ENCODE measurements at regions not wholly inside any gene's neighbourhood (a gene's known extent, or its start where the extent isn't known, plus 50 kb on each side); places are given as distances from the start of the nearest gene placed in this dataset.

GRCh38 chr2:216947055-216947454, 87.2 kb upstream of the TNP1 start:
- DNase-seq: no peak
- H3K27ac Mint-ChIP-seq: no peak overlapping the region
- peaks cover 5% of the 10 kb centered on the region for H3K36me3 Mint-ChIP-seq (ENCODE audit: low read depth)
- peaks cover 16% of the 10 kb centered on the region for H3K4me1 Mint-ChIP-seq
- no peaks in the 10 kb centered on the region for H3K9me3 Mint-ChIP-seq
- H3K4me3 Mint-ChIP-seq: no peak overlapping the region
- peaks cover 11% of the 10 kb centered on the region for H3K27me3 Mint-ChIP-seq (ENCODE audit: low read depth, poor library complexity)
- TF ChIP-seq, protein P1, sequence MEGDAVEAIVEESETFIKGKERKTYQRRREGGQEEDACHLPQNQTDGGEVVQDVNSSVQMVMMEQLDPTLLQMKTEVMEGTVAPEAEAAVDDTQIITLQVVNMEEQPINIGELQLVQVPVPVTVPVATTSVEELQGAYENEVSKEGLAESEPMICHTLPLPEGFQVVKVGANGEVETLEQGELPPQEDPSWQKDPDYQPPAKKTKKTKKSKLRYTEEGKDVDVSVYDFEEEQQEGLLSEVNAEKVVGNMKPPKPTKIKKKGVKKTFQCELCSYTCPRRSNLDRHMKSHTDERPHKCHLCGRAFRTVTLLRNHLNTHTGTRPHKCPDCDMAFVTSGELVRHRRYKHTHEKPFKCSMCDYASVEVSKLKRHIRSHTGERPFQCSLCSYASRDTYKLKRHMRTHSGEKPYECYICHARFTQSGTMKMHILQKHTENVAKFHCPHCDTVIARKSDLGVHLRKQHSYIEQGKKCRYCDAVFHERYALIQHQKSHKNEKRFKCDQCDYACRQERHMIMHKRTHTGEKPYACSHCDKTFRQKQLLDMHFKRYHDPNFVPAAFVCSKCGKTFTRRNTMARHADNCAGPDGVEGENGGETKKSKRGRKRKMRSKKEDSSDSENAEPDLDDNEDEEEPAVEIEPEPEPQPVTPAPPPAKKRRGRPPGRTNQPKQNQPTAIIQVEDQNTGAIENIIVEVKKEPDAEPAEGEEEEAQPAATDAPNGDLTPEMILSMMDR (IDR thresholded peaks at IDR 0.05): no peak

DNA sequence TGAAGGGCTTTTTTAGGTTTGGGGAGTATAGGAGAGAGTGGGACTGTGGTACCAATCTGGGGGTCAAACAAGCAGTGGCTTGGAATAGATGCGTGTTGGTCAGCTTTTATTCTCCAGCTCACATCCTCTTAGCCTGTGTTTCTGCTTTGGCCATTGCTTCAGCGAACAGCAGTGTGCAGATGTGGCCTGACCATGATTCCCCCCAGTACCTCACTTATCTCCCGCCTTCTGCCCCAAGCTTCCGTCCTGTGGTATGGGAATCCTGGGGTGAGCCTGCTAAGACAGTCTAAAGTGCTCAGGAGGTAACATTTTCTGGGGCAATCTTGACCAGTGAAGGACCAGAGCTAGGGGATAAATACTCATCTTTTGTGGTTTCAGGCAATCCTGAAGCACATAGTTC, 84.9 kb upstream of the TNP1 start:
- TF ChIP-seq, protein P1 (IDR thresholded peaks at IDR 0.05): no peak
- H3K27ac Mint-ChIP-seq: no peak overlapping the region
- H3K4me1 Mint-ChIP-seq: peaks cover 7% of the 10 kb centered on the region
- peaks cover 4% of the 10 kb centered on the region for H3K9me3 Mint-ChIP-seq
- no peaks in the 10 kb centered on the region for H3K36me3 Mint-ChIP-seq (ENCODE audit: low read depth)
- no peak for DNase-seq
- no peak overlapping the region for H3K4me3 Mint-ChIP-seq
- peaks cover 15% of the 10 kb centered on the region for H3K27me3 Mint-ChIP-seq (ENCODE audit: low read depth, poor library complexity)

- no peak for DNase-seq
Measured at GRCh38 chr2:216943109-216943508, 83.2 kb upstream of the TNP1 start.

DNA sequence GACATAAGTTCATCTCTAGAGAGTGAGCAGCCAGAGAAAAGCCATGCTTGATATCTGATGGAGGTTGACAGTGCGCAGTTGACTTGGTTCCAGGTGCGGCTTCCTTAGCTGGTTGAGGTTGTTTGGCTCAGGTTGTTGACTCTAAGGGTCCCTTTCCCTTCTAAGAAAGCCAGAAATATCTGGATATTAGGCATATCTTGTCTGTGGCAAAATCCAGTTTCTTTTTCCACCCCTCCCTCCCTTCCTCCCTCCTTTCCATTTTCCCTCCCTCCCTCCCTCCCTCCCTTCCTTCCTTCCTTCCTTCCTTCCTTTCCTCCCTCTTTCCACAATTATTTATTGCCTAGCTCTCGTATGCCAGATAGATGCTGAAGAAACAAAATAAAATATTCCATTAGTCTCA, 82.6 kb upstream of the TNP1 start:
- Mint-ChIP-seq H3K9me3 (peaks cover 4% of the 10 kb centered on the region), H3K4me1 (no peaks in the 10 kb centered on the region), H3K27me3 (ENCODE audit: low read depth, poor library complexity) (peaks cover 15% of the 10 kb centered on the region), H3K4me3 (no peak overlapping the region), H3K27ac (no peak overlapping the region), H3K36me3 (ENCODE audit: low read depth) (no peaks in the 10 kb centered on the region)
- TF ChIP-seq, protein P1 (IDR thresholded peaks at IDR 0.05): no peak
- no peak for DNase-seq

More at GRCh38 chr2:216943109-216943508, 83.2 kb upstream of the TNP1 start:
- no peak overlapping the region for H3K27ac Mint-ChIP-seq
- H3K4me1 Mint-ChIP-seq: no peaks in the 10 kb centered on the region
- H3K36me3 Mint-ChIP-seq (ENCODE audit: low read depth): no peaks in the 10 kb centered on the region
- peaks cover 4% of the 10 kb centered on the region for H3K9me3 Mint-ChIP-seq
- no peak overlapping the region for H3K4me3 Mint-ChIP-seq
- TF ChIP-seq, protein P1 (IDR thresholded peaks at IDR 0.05): no peak
- peaks cover 15% of the 10 kb centered on the region for H3K27me3 Mint-ChIP-seq (ENCODE audit: low read depth, poor library complexity)

DNA sequence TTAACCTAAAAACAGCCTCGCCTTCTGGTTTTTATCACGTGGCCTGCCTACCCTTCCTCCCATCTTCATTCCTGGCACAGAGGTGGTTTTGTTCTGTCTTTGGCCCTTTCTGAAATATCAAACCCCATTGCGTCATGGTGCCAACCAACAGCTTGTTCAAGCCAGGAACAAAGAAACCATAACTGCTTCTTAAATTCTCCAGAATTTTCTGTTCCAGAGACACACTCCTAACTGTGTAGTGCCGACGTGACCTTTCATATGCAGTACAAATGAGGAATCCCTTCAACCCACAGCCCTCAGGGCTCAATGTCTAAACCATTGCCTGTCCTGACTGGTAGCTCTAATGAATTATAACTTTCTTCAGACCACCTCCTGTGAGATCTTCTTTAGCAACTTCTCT, 82.2 kb upstream of the TNP1 start:
- Mint-ChIP-seq H3K27me3 (ENCODE audit: low read depth, poor library complexity) (peaks cover 15% of the 10 kb centered on the region), H3K27ac (no peak overlapping the region), H3K4me1 (peaks cover 3% of the 10 kb centered on the region), H3K9me3 (peaks cover 4% of the 10 kb centered on the region), H3K4me3 (no peak overlapping the region), H3K36me3 (ENCODE audit: low read depth) (no peaks in the 10 kb centered on the region)
- TF ChIP-seq, protein P1 (IDR thresholded peaks at IDR 0.05): no peak
- DNase-seq: no peak

DNA sequence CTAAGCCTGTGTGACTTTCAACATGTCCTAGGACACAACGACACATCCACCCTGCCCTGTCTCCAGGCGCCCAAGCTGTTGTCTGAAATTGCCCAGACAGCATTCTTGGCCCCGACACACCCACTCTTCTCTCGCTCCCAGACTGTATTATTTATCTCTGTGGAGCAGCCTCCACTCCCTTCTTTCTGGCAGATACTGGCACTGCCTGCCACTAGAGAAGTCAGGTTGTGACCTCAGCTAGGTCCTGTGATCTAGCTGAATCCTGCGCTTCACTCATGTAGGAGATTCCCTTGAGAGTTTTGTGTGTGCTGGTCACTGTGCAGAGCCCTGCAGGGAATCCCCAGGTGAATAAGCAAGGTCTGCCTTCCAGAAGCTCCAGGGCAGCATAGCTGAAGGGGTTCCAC, 77.1 kb upstream of the TNP1 start:
- peaks cover 4% of the 10 kb centered on the region for H3K9me3 Mint-ChIP-seq
- TF ChIP-seq, protein P1 (IDR thresholded peaks at IDR 0.05): no peak
- no peak overlapping the region for H3K4me3 Mint-ChIP-seq
- no peak for DNase-seq
- no peak overlapping the region for H3K27ac Mint-ChIP-seq
- H3K27me3 Mint-ChIP-seq (ENCODE audit: low read depth, poor library complexity): peaks cover 3% of the 10 kb centered on the region
- peaks cover 24% of the 10 kb centered on the region for H3K4me1 Mint-ChIP-seq
- no peaks in the 10 kb centered on the region for H3K36me3 Mint-ChIP-seq (ENCODE audit: low read depth)

Measured in nephron progenitor cell (in vitro differentiated cells).